ENCODE measurements at regions not wholly inside any gene's neighbourhood (a gene's known extent, or its start where the extent isn't known, plus 50 kb on each side); places are given as distances from the start of the nearest gene placed in this dataset.
A peak's percentile ranks its signal among the peaks of the same experiment; 100 is the strongest.

- no peak for TF ChIP-seq CTCF (IDR thresholded peaks at IDR 0.05; ENCODE audit: low read depth, low read length)
Measured at GRCh38 chr2:157046396-157046795, 211.1 kb upstream of the GALNT5 start.

DNA sequence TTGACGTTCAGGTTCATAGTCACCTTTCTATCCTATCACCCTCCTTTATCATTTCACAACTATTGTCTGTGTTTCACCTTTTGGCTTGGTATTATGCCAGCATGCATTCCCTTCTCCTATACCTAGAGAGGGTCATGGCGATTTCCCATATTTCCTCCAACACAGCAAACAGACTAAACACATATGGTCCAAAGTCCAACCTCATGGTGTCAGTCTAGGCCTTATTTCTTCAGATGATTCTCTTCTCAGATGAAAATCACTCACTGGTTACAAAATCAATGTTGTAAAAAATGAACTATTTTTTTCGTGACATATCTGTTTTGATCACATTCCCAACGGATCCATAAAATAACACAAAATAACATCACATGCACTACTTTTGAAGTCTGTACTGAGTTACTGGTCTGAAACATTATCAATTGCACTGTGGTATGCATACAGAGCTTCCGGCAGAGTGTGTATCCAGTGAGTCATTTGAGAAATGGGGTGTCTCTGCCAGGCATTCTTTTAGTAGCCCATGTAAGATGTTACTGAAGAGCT is 204.8 kb upstream of the GALNT5 start:
- no peak for TF ChIP-seq CTCF (IDR thresholded peaks at IDR 0.05; ENCODE audit: low read depth, low read length)
- peak; percentile 85 to 89 for DNase-seq (ENCODE audit: low read depth in 2 of 2)

More at GRCh38 chr2:157046396-157046795, 211.1 kb upstream of the GALNT5 start:
- H3K4me3 ChIP-seq (replicated peaks in 1 of 2; ENCODE audit: low read depth in 2 of 2, low read length in 2 of 2): no peak overlapping the region
- no peak for DNase-seq (ENCODE audit: low read depth in 2 of 2)

DNA sequence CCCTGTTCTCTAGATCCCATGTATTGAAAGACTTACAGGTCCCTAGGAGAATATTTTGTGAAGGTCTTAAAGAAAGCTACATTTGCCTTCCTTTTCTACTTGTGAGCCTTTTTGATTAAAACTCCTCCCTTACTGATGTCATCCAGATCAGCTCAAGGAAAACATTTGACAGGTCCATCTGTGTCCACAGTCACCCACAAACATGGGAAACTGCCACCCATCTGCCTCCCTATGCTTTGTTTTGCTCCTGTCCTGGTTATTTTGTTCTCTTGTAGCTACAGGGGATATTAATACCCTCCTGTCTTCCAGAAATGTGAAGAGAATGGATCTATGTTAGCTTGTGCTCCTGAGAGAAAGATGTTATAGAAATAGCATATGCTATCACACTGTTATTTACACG is 203.6 kb upstream of the GALNT5 start:
- peak in 1 of 2 donors; percentile 18 for DNase-seq (ENCODE audit: low read depth in 2 of 2)
- TF ChIP-seq CTCF (IDR thresholded peaks at IDR 0.05; ENCODE audit: low read depth, low read length): no peak

More for the DNA sequence above, 204.8 kb upstream of the GALNT5 start:
- no peak overlapping the region for H3K4me3 ChIP-seq (replicated peaks in 1 of 2; ENCODE audit: low read depth in 2 of 2, low read length in 2 of 2)

DNA sequence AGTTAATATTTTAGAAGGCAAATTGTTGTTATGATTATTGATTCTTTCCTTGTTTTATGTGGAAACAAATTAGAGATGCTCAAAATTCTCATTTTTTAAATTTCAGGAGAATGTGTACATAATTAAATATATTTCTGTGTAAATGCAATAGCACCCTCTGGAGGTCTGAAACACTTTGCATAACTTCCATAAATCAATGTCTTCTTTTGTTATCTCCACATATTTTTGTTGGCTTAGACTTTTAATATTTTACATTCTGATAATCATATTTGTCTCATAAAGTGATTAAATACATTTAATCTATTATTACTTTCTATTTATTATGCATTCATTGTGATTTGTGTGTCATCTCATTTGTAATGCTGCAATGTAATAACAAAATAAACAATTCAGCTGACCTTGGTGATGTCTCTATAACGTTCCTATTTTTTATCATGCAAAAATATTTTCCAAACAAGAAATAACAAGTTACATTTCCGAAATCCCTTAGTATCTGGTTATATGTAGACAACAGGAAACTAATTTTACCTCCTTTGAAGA is 201.8 kb upstream of the GALNT5 start:
- DNase-seq (ENCODE audit: low read depth in 2 of 2): peak; percentile 70 to 82
- TF ChIP-seq CTCF (IDR thresholded peaks at IDR 0.05; ENCODE audit: low read depth, low read length): peak; percentile 65
- H3K4me3 ChIP-seq (replicated peaks in 1 of 2; ENCODE audit: low read depth in 2 of 2, low read length in 2 of 2): peak overlapping the region in 1 of 2 donors; percentile 32

More for the DNA sequence above, 203.6 kb upstream of the GALNT5 start:
- H3K4me3 ChIP-seq (replicated peaks in 1 of 2; ENCODE audit: low read depth in 2 of 2, low read length in 2 of 2): no peak overlapping the region

- DNase-seq (ENCODE audit: low read depth in 2 of 2): peak; percentile 79 to 91
- H3K4me3 ChIP-seq (replicated peaks in 1 of 2; ENCODE audit: low read depth in 2 of 2, low read length in 2 of 2): peak overlapping the region in 1 of 2 donors; percentile 32
- no peak for TF ChIP-seq CTCF (IDR thresholded peaks at IDR 0.05; ENCODE audit: low read depth, low read length)
Measured at GRCh38 chr2:157056200-157056676, 201.3 kb upstream of the GALNT5 start.

- DNase-seq (ENCODE audit: low read depth in 2 of 2): no peak
- no peak for TF ChIP-seq CTCF (IDR thresholded peaks at IDR 0.05; ENCODE audit: low read depth, low read length)
- H3K4me3 ChIP-seq (replicated peaks in 1 of 2; ENCODE audit: low read depth in 2 of 2, low read length in 2 of 2): no peak overlapping the region
Measured at GRCh38 chr2:157058161-157058560, 199.3 kb upstream of the GALNT5 start.
